GM23248 (cell line): ENCODE measurements at regions not wholly inside any gene's neighbourhood (a gene's known extent, or its start where the extent isn't known, plus 50 kb on each side); places are given as distances from the start of the nearest gene placed in this dataset.

ENCODE experiments used
- EZH2 ChIP-seq: fragments of 200-600 bp; sonication (generic); IDR thresholded peaks from 2 replicates; pipeline ENCODE4 v1.6.1; 2018; ENCODE audit warnings: antibody characterized with exemption, mild to moderate bottlenecking; ENCODE audit not compliant: insufficient read depth, poor library complexity, severe bottlenecking
- EZH2phosphoT487 ChIP-seq: fragments of 200-600 bp; sonication (generic); IDR thresholded peaks from 2 replicates; pipeline ENCODE4 v1.6.1; 2018; ENCODE audit warnings: antibody characterized with exemption, moderate library complexity, mild to moderate bottlenecking, low read depth; ENCODE audit not compliant: insufficient read depth

GRCh38 chr10:63977329-63977923 is 456.2 kb downstream of the REEP3 start:
- TF ChIP-seq EZH2 (no peak), EZH2phosphoT487 (no peak)
